Astrocyte of the spinal cord (primary cell): ENCODE measurements at regions not wholly inside any gene's neighbourhood (a gene's known extent, or its start where the extent isn't known, plus 50 kb on each side); places are given as distances from the start of the nearest gene placed in this dataset.

ENCODE experiments used
- DNase-seq: peaks from one replicate; pipeline ENCODE4 v3.0.0; 2011; ENCODE audit warnings: low read depth, low spot score
- H3K4me3 ChIP-seq: 2 replicates; pipeline ENCODE4 v1.5.1; 2011; ENCODE audit warnings: low read depth, mild to moderate bottlenecking, low read length, moderate library complexity
- in situ Hi-C: cut with HindIII; loops from 2 replicates; pipeline ENCODE4 v1.10.0; 2017; ENCODE audit warnings: low sequenced_read_pairs
- TF ChIP-seq, protein P1 (sequence below): IDR thresholded peaks from 2 replicates; pipeline ENCODE4 v1.5.1; 2012; ENCODE audit warnings: low read depth, mild to moderate bottlenecking, low read length, inconsistent platforms

- TF ChIP-seq, protein P1, sequence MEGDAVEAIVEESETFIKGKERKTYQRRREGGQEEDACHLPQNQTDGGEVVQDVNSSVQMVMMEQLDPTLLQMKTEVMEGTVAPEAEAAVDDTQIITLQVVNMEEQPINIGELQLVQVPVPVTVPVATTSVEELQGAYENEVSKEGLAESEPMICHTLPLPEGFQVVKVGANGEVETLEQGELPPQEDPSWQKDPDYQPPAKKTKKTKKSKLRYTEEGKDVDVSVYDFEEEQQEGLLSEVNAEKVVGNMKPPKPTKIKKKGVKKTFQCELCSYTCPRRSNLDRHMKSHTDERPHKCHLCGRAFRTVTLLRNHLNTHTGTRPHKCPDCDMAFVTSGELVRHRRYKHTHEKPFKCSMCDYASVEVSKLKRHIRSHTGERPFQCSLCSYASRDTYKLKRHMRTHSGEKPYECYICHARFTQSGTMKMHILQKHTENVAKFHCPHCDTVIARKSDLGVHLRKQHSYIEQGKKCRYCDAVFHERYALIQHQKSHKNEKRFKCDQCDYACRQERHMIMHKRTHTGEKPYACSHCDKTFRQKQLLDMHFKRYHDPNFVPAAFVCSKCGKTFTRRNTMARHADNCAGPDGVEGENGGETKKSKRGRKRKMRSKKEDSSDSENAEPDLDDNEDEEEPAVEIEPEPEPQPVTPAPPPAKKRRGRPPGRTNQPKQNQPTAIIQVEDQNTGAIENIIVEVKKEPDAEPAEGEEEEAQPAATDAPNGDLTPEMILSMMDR, result no peak
- DNase-seq, result no peak
- H3K4me3 ChIP-seq, result no peak overlapping the region
- in situ Hi-C loops, result no loop called here
Measured at GRCh38 chr5:34521628-34522290, 134.4 kb upstream of the RAI14 start.

- TF ChIP-seq, protein P1, result peak; percentile 58
- in situ Hi-C loops, result no loop called here
- H3K4me3 ChIP-seq, result no peak overlapping the region
- DNase-seq, result peak; percentile 93
Measured at GRCh38 chr5:34522599-34523386, 133.3 kb upstream of the RAI14 start.

DNA sequence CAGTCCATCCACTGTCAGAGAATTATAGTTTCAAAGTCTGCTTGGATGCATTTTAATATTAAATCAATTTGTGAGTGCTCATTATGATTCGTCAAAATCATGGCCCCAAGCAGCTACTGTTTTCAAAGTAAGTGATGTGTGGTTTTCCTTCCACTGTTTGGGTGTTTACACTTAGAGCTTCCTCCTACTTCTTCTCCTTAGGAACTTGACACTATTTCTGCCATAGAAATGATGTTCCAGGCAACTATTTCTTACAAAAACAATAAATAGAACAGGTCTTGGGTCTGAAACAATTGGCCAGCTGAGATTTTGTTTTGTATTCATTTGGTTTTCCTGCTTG lies 132.8 kb upstream of the RAI14 start:
- TF ChIP-seq, protein P1, result no peak
- DNase-seq, result no peak
- in situ Hi-C loops, result no loop called here
- no peak overlapping the region for H3K4me3 ChIP-seq

GRCh38 chr5:34524123-34524522 lies 132.0 kb upstream of the RAI14 start:
- in situ Hi-C loops, result no loop called here
- TF ChIP-seq, protein P1, result no peak
- no peak overlapping the region for H3K4me3 ChIP-seq
- peak; percentile 62 for DNase-seq

DNA sequence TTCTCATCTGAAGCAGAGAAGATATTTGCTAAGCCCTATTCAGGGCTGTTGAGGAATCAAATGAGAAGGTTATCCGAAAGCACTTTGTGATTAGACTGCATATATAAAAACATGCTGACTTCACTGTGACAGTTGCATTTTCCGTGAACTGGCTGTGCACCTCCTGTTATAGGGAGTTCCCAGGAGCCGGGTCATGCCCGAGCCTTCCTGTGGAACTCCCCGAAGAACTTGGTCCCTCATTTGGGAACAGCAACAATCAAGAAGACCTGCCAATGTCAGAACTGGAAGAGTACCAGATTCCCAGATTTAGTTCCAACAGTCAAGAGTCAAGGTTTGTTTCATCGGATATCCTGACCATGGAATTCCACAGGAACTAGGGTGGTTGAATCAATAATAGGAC lies 130.4 kb upstream of the RAI14 start:
- no peak for DNase-seq
- H3K4me3 ChIP-seq, result no peak overlapping the region
- TF ChIP-seq, protein P1, result no peak
- in situ Hi-C loops, result no loop called here

- no peak overlapping the region for H3K4me3 ChIP-seq
- DNase-seq, result no peak
- in situ Hi-C loops, result no loop called here
- TF ChIP-seq, protein P1, result no peak
Measured at GRCh38 chr5:34526682-34527305, 129.3 kb upstream of the RAI14 start.
